Omental fat pad (tissue), 3 donors: ENCODE measurements at regions not wholly inside any gene's neighbourhood (a gene's known extent, or its start where the extent isn't known, plus 50 kb on each side); places are given as distances from the start of the nearest gene placed in this dataset.

Source experiments
- ATAC-seq: fragments of 150-250 bp; one replicate; pipeline ENCODE4 v1.9.1; 2016; ENCODE audit warnings: mild to moderate bottlenecking, moderate library complexity; ENCODE audit not compliant: low FRiP score
- DNase-seq: peaks from one replicate; pipeline ENCODE4 v3.0.0-alpha.2; 2019; ENCODE audit warnings: low spot score
- TF ChIP-seq, protein P1 (sequence below), 3 donors: fragments of 450-650 bp; IDR thresholded peaks; one replicate each; pipeline ENCODE4 v1.5.1; 2016 to 2017; ENCODE audit warnings: antibody characterized with exemption in 3 of 3, mild to moderate bottlenecking in 3 of 3, moderate library complexity in 2 of 3

DNA sequence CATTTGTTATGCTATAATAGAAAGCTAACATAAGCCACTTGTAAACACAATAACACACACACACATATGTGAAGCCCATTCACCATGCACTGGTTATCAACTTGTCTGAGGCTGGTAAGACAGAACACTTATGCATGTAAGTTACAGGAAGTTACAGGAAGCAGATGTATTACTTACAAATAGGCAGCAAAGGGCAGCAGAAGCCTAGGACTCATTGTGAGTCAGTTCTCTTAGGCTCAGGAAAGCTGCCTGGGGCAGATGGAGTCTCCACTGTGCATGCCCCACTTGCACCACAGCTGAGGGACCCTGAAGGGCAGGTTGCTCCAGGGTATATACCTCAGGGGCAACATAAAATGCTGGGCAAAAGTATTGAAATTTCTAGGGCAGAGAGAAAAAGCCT is 748.8 kb upstream of the CCDC54 start:
- TF ChIP-seq, protein P1, sequence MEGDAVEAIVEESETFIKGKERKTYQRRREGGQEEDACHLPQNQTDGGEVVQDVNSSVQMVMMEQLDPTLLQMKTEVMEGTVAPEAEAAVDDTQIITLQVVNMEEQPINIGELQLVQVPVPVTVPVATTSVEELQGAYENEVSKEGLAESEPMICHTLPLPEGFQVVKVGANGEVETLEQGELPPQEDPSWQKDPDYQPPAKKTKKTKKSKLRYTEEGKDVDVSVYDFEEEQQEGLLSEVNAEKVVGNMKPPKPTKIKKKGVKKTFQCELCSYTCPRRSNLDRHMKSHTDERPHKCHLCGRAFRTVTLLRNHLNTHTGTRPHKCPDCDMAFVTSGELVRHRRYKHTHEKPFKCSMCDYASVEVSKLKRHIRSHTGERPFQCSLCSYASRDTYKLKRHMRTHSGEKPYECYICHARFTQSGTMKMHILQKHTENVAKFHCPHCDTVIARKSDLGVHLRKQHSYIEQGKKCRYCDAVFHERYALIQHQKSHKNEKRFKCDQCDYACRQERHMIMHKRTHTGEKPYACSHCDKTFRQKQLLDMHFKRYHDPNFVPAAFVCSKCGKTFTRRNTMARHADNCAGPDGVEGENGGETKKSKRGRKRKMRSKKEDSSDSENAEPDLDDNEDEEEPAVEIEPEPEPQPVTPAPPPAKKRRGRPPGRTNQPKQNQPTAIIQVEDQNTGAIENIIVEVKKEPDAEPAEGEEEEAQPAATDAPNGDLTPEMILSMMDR (IDR thresholded peaks at IDR 0.05), result no peak
- DNase-seq (no peak), ATAC-seq (no peak)

DNA sequence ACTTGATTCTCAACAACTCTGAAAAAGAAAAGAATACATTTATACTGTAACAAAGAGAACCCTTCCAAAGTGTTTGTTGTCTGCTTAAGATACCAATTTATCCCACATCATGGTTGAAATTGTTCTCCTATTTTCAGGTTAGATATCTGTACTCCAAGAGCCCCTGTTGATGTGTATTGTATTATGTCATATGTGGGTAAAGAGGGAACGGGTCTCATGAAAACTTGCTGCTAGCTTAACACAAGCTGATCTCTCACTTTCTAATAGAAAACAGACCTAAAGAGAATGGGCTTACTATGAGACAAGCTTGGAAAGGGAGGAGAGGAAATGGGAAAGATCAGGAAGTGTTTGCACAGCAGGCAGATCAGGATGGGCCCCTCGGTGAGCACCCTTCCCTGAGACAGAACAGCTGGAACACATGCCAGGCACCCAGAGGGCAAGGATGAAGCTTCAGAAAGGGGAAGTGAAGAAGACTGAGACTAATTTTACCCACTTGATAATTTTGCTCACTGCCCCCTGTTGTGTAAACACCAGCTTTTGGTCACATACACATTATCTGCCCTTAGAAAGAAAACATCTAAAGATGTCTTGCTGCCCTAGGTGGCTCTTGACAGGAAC is 747.9 kb upstream of the CCDC54 start:
- ATAC-seq (no peak), DNase-seq (no peak)
- TF ChIP-seq, protein P1 (IDR thresholded peaks at IDR 0.05), result no peak

DNA sequence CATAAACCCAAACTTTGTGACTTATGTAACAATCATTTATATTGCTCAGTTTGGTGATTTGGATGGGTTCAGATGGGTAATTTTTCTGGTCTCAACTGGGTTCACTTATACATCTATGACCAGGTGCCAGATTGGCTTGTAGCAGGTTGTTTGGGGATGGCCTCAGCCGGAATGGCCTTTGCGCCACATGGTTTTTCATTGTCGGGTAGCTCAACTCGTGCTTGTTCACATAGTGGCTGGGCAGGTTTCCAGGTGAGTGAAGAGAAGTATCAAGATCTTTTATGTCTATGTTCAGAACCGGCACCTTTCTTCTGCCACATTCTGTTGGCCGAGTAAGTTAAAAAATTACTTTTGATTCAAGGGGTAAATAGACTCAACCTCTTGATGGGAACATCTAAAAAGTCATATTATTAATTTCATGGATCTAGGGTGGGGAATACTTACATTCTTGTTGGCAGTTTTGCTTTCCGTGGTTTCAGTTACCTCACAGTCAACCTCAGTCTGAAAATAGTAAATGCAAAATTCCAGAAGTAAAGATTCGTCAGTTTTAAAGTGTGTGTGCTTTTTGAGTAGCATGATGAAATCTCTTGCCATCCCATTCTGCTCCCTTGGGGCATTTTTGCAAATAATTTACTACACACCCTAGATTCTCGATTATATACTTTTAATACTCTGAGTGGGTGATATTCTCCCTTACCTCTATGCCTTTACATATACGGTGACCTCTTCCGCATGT is 745.7 kb upstream of the CCDC54 start:
- TF ChIP-seq, protein P1 (IDR thresholded peaks at IDR 0.05), result no peak
- ATAC-seq (no peak), DNase-seq (no peak)

DNA sequence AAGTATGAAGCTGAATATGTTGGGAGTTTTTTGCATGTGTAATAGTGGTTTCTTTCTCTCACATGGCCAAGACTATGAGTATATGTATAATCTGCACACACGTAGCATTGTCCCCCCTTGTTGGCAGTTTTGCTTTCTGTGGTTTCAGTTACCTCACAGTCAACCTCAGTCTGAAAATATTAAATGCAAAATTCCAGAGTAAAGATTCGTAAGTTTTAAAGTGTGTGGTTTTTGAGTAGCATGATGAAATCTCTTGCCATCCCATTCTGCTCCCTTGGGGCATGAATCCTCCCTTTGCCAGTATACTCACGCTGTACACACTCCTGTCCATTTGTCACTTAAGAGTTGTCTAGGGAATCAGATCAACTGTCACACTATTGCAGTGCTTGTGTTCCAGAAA is 742.0 kb upstream of the CCDC54 start:
- DNase-seq (no peak), ATAC-seq (no peak)
- TF ChIP-seq, protein P1 (IDR thresholded peaks at IDR 0.05), result no peak

DNA sequence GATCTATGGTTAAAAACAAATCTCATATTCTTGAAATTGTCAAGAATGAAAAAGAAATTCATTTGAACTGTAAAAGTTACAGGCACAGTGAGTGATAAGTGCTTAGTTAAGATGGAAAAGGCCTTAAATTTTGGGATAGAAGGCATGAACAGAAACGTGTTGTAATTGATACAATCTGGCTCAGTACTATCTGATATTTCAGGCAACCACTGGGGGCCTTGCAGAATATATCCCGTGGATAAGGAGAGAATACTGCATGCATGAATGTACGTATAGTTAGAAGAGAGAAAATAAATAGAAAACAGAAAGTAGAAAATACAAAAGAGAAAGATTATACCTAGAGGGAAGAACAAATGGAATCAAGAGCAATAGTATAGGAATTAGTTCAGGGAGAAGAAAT is 741.4 kb upstream of the CCDC54 start:
- ATAC-seq (no peak), DNase-seq (no peak)
- TF ChIP-seq, protein P1 (IDR thresholded peaks at IDR 0.05), result no peak

DNA sequence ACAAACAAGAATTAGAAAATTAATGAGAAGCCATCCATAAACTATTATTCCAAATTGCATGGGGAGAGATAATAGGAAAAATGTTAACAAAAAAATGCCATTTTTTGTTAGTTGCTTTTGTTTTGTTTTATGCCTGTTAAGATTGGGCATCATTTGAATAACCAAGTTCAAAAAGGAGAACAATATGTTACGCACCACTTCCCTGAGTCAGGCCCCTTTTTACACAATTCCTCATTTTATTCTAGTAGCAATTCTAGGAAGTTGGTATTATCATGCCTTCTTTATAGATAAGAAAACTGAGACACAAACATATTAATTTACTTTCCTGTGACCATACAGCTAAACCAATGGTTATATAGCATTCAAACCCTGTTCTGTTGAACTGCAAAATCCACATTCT is 736.9 kb upstream of the CCDC54 start:
- no peak for DNase-seq
- no peak for ATAC-seq
- TF ChIP-seq, protein P1 (IDR thresholded peaks at IDR 0.05), result no peak

DNA sequence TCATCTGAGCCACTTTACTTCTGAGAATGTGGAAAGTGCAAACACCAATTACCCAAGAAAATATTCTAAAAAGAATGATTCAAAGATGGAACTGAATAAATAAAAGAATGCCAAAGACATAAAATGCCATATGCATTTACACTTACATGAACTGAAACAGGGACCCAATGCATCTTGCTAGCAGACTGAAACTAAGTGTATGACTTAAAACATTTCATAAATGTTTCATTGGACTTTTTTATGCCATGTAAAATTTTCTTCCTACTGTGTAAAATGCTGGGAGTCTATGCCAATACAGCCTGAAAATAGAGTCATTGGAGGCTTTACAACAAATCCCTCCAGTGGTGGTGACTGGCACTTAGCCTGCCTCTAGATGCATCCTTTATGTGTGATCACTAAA is 735.1 kb upstream of the CCDC54 start:
- ATAC-seq, result no peak

More for the DNA sequence above, 735.1 kb upstream of the CCDC54 start:
- DNase-seq, result no peak
- TF ChIP-seq, protein P1 (IDR thresholded peaks at IDR 0.05), result no peak
